HG03139 (cell line): ENCODE measurements at regions not wholly inside any gene's neighbourhood (a gene's known extent, or its start where the extent isn't known, plus 50 kb on each side); places are given as distances from the start of the nearest gene placed in this dataset.

ENCODE experiments used
- ATAC-seq: cut with Tn5 transposase; IDR thresholded peaks from one replicate; pipeline ENCODE4 v1.9.1; 2021; ENCODE audit not compliant: unreplicated experiment

- ATAC-seq, result no peak
Observed at GRCh38 chr3:71857956-71858355, 73.0 kb upstream of the PROK2 start.

GRCh38 chr3:71854706-71855105 lies 69.8 kb upstream of the PROK2 start:
- no peak for ATAC-seq

GRCh38 chr3:71854096-71854495 lies 69.1 kb upstream of the PROK2 start:
- no peak for ATAC-seq

GRCh38 chr3:71851878-71852277 lies 66.9 kb upstream of the PROK2 start:
- ATAC-seq, result no peak

GRCh38 chr3:71850654-71851053 lies 65.7 kb upstream of the PROK2 start:
- ATAC-seq, result no peak

- ATAC-seq, result no peak
Observed at GRCh38 chr3:71849681-71850080, 64.7 kb upstream of the PROK2 start.

GRCh38 chr3:71847794-71848193 lies 62.8 kb upstream of the PROK2 start:
- ATAC-seq, result no peak

GRCh38 chr3:71846185-71846584 lies 61.2 kb upstream of the PROK2 start:
- ATAC-seq, result no peak

- ATAC-seq, result no peak
Observed at GRCh38 chr3:71843071-71843470, 58.1 kb upstream of the PROK2 start.

GRCh38 chr3:71838406-71838805 lies 53.5 kb upstream of the PROK2 start:
- no peak for ATAC-seq
